ENCODE measurements at regions not wholly inside any gene's neighbourhood (a gene's known extent, or its start where the extent isn't known, plus 50 kb on each side); places are given as distances from the start of the nearest gene placed in this dataset.

DNA sequence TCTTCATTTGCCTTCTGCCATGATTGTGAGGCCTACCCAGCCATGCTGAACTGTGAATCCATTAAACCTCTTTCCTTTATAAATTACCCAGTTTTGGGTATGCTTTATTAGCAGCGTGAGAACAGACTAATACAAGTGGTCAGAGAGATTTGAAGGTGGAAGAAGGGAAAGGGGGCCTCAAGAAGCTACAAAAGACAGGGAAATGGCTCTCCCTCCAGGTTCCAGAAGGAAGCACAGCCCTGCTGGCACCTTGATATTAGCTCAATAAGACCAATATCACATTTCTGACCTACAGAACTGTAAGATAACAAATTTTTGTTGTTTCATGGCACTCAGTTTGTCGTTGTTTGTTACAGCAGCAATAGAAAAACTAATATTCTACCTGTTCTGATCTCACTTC, 536.5 kb upstream of the MARCKS start:
- no peak for DNase-seq

DNA sequence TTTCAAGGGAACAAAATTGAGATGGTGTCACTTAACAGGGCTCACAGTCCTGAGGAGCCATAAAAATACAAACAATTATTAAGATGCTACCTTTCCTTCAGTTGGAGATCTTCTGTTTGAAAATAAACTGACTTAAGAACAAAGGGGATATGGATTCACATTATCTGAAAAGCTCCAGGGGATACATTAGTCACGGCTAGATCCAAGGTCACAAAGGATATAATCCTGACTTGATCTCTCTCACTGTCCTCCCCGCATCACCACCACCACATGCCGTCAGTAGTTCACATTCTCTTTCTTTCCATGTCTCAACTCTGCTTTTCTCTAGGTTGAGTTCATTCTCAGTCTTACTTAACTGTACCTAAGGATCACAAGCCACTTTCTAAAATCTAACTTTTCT, 530.4 kb upstream of the MARCKS start:
- DNase-seq, result no peak

DNA sequence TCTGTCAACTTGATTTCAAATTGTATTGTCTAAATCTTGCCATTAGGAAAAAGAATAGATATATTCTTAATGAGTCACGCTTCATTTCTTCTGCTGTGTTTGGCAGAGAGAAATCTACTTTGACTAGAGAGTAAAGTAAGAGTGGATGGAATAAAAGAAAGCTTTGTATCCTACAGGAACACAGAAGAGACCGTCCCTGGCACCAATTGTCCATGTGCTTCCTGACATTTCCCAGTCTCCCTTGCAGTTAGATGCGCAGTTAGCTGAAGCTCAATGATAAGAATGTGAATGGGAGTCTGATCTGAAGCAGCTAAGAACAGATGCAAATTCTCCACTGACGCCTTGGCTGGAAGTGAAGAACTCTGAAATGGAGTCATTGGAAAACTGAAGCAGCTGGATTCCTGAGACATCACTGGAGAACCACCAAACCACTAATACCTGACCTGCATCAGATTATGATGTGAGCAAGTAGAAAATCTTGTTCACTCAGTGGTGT, 528.2 kb upstream of the MARCKS start:
- DNase-seq, result no peak

DNA sequence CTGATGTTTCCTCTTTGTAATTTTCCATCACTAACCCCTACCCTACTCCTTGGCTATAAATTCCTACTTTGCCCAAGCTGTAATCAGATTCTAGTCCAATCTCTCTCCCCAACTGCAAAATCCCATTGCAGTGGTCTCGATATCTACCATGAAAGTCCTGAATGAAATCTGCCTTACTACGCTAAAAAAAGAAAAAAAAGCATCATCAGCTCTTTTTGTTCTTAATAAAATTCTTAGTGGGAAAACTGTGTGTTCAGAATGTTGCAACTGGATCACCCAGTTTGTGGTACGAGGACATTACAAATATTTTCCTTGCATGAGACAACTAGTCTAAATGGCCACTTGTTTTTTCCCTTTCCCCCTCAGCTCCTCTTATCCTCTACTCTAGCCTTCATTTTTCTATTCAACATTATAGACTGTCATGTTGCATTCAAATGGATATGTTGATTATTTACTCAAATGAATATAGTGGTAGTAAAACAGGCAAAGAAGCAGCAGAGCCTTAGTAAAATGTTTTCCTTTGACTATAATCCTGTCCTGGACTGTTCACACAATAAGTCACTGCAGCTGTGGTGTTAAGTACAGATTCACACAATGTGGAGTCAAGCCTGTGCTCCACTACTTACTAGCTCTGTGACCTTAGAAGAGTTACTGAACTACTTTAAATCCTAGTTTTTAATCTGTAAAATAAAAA, 527.1 kb upstream of the MARCKS start:
- no peak for DNase-seq

DNA sequence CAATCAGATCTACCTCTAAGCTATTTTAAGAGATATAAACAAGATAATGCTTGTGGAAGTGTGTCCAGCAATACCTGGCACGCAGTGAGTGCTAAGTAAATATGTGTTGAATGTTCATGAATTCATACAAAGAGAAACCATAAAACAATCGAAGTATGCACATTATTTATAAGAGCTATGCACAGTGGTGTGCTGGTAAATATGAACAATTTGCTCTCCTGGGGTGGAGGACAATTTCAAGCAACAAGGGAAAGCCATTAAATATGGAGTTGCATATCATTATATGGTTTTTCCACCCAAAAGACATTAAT, 526.6 kb upstream of the MARCKS start:
- DNase-seq, result no peak

DNA sequence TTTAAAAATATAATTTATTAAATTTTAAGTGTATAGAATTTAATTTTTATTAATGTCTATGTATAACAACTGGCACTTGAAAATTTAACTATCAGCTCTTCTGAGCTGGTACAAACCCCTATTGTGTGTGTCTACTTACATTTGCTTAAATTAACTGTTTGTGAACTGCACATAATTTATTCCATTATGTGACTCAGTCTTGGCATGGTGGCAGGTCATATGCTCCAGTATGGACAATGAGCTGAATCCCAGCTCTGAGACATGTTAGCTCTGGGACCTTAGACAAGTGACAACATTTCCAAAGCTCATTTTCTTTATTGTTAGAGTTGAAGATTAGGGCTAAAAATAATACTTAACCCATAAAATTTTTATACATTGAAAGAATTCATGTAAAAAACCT, 526.1 kb upstream of the MARCKS start:
- no peak for DNase-seq

DNA sequence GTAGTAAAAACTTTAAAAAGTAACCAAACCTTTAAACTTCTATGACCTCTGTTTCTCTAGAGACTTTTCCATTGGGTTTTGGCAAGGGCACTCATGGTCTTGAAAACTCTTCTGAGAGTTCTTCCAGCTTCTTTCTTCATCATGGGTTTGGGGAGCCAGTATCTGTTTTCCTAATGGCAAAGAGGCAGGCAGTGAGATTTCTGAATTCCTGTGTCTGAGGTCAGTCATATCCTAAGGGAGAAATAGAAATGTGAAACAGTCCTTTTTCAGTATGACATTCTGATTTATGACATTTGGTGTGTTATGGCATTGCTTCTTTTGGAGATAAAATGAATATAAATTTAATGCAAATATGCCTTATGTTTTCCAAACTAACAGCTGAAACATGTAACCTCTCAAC, 518.5 kb upstream of the MARCKS start:
- DNase-seq, result no peak

DNA sequence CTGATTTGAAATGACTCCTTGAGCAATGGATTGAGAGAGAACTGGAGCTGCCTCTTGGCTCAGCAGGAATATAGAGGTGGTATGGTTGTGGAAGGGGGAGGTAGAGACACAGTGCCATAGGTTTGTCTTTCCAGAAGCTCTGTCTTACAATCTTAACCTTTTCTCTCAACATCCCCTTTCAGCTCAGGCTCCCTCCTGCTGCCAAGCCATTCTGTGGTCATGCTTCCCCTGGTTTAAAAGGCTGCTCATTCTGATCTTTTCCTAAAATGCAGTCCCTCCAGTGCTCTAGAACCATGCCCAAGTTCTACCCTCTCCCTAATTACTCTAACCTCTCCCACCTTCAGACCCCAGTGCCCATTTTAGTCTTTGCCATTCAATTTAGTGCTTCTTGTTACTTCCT, 517.9 kb upstream of the MARCKS start:
- no peak for DNase-seq

DNA sequence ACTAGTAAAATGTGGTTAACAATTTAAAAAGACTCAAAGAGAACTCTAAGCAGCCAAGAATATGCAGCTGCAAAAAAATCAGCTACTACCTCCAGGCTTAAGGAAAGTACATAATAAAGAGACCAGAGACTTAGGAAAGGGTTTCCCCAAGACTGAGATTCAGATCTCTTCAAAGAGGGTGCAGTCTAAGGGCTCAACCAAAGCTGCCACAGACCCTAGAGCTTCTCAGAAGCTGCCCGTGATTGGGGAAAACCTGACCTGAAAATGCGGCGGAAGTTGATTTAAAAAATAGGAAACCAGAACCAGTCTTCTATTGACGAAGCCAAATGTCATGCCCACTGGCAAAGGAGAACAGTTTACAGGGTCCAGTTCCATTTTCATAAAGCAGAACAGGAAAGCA, 516.8 kb upstream of the MARCKS start:
- DNase-seq, result no peak

DNA sequence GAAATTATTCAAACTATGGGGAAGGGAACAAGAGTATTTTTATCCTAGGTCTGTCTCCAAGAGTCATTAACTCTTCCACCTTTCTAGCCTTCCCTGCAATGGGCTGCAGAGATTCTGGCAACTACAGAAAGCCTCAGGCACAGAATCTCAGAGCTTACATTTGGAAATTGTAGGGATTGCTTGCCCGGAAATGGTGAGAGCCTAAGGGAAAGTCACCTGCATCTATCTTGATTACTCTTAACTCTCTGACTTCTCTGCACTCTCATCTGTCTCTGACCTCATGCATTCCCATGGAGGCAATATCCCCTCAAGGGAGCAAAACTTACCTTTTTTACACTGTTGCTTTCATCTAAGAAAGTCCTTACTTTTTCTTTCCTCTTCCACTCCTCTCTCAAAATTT, 513.2 kb upstream of the MARCKS start:
- DNase-seq, result no peak

DNA sequence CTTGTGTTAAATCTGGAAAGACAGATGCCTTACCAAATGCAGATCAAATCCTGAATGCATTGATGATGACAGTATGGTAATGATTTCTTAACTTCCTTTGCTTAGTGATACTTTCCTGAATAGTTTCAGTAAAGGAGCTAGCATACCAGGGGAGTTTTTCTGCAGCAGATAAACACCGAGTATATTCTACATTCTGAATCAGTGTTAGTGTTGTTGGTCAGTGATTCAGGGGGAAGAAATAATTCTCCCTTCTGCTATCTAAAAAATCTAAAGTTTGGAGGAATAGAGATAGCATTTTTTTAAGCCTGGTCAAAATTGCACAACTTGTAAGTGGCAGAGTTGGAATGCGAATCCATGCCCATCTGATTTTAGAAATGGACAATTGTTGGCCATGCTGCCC, 512.2 kb upstream of the MARCKS start:
- no peak for DNase-seq

DNA sequence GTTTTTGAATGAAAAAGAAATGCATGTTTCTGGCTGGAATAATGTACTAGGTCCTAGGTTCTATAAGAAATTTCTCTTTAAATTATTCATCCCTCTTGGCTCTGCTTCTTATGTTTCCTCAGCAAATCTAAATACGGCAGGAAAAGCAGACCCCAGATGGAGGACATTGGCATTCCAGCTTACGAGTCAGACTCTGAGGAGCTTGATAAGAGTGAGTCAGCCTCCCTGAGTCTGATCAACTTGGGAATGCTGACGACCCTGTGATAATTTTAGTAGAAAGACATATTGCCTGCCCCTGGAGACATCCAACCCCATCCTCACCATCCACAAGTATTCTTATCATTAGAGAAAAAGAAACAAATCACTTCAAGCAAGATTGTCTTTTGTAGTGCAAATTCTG, 509.7 kb upstream of the MARCKS start:
- no peak for DNase-seq

DNA sequence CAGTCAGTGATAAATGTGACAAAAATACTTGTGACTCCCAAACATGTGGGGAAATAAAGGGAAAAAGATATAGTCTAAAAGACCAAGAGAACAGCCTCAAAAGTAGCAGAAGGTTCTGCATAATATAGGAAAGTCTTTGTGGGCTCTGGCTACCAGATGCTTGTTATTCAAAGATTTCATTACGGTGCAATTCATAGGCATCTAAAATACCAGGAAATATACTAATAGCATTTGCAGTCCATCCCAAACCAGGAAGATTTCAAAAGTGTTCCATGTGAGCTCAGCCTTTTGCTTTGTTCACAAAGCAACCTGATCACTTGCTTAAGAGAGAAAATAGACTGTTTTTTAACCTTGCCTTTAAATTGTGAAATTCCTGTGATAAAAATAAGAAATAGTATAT, 506.7 kb upstream of the MARCKS start:
- DNase-seq, result peak; percentile 23

DNA sequence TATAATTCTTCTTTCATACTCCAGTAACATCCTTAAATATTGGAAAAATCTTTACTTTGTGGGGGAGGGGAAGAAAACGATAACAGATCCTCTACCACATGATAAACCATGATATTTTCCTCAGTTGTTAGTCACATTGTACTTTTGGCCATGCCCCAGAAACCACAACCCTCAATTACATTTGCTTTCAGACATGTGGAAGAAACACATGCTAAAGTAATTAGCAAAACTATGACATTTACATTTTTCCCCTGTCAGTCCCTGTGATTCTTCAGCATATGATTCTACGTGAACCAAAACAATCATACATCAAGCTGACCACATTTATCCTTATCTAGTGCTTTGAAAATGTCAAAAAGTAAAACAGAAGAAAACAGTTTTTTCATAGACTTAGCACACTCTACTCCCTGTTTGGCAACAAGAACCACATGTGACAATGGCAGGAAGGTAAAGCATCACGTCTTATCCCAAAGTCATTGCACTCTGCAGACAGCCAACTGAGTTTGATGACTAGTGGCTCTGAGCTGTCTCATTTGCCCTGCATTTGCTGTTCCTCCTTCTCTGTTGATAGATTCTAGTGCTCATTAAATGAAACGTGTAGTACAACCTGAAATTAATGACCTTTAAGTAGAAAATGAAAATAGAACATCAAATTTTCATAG, 505.8 kb upstream of the MARCKS start:
- DNase-seq, result peak; percentile 26

DNA sequence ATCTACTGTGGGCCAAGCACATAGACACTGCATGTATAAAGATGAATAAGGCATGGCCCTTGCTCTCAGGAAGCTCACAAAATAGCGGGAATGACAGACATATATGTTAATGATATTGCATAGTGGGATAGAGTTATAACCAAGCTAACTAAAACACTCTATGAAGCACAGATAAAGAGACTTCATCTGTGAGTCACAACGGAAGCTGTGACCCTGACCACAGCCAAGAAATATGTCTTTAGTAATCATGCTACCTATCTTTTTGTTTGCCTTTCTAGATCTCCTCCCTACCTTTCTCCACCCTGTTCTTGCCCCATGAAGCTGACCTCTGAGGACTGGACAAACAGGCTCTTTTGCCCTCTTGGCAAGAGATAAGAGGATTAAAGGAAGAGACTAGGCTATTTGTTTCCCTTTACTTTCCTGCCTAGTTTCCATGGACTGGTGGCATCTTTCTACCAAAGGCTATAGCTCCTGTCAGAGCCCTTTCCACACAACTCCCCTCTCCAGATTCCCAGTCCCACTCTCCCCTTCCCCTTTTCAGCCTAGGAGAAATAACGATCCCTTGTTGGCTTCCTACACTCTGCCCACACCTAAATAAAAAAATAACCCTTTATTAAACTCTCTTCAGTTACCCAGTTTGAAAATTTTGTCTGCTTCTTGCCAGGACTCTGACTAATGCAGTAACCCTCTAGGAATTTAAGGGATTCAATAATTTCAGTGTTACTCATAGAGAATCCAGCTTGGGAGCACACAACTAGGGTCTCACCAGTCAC, 504.9 kb upstream of the MARCKS start:
- no peak for DNase-seq

DNA sequence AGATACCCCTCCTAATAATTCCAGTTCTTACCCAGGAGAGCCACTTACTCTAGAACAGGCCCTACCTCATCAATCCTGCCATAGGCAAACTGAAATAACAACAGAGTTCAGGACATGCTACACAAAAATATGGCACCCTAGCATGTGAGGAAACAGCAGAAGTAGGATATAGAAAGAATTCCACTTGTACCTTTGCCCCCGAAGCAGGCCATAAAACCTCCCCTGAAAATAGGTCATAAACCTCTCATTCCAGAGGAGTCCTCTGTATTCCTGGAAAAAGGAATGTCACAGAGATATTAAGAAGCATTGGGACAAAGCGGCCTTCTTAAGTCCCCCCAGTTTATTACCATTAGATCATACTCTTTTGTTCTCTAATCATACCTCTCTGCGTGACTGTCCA, 504.3 kb upstream of the MARCKS start:
- no peak for DNase-seq

DNA sequence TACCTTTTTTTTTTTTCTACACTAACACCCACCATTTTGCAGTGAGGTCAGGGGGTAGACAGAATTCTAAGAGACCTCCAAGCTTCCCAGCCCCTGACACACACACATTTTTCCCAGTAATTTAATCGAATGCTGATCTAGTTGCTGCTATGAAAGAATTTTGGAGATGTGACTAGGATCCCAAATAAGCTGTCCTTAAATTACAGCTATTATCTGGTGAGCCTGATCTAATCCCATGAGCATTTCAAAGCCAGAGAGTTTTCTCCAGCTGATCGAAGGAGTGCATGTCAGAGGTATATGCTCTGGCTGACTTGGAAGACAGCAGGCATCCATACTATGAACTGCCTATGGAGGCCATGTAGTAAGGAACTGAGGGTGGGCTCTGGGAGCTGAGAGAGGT, 503.8 kb upstream of the MARCKS start:
- no peak for DNase-seq

DNA sequence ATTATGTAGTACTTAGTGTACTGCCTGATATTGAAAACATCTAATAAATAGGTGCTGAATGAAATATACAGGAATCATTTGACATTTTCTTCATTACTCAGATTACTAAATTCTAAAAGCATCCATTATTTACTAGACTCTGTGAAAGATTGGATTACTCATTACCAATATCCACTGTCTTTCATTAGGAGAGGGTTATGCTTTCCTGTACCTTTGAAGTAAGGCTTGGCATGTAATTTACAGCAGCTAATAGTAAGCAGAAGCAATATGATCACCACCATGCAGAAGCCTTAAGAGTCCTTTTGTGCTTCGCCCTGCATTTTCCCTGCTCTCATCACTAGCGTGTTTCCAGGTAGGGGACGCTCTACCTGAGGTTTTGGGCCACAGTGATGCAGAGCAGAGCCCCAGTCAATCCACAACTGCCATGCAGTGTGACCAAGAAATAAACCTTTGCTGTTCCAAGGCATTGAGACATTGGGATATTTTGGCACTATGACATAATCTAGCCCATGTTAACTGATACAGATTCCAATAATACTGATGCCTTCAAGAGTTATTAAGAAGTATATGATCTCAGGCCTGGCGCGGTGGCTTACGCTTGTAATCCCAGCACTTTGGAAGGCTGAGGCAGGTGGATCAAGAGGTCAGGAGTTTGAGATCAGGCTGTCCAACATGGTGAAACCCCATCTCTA, 502.8 kb upstream of the MARCKS start:
- DNase-seq, result no peak

DNA sequence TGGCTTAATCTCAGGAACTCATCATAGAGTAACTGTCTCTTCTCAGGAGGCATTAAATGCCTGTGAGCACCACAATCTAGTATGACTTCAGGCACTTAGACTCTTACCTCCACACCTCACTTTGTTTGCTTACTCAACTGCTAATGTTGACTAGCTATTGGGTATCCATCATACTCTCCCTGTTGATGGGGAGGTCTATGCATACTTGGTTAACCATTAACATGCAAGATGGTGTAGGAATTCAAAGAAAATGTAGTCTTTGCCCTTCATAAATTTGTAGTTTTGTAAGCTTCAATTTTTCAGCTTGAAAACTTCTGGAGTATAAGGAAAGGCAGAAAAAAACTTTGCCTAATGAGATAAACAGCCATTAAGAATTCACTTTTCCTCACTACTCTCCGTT, 501.0 kb upstream of the MARCKS start:
- DNase-seq, result no peak

DNA sequence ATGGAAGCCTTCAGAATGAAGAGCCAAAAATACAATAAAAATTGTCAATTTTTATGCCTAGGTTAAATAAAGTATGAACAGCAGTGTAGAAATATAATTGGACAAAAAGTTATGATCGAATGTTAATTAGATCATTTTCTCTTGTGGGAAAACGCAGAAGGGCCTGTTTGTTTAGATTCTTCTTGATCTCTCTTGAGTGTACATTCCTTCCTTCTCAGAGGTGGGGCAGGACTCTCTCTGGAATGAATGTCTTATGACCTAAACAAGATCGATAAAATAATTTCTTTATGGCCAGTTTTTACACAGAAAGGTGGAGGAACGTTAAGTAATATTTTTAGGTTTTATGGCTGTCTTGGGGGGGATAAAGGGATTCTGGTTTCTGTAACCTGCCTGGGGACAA, 500.1 kb upstream of the MARCKS start:
- no peak for DNase-seq

DNA sequence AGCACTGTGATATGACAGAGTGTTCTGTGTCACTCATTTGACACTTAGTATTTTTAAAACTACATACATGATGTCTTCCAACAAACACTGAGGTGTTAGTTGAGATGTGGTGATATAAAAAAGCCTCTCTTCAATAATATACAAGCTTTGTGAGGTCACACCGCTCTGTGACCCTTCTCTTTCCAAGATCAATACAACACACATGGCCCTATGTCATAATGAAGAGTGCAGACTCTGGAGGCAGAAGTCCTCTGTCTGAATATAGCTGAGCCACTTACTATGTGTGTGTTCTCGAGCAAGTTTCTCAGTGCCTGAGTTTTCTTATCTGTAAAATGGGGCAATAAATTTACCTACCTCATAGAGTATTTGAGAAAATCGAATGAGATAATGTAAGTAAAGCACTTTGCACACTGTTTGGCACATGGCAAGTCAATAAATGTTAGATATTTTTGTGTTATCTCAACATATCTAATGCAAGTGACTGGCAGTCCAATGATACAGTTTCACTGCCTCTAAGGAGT, 499.0 kb upstream of the MARCKS start:
- no peak for DNase-seq

DNA sequence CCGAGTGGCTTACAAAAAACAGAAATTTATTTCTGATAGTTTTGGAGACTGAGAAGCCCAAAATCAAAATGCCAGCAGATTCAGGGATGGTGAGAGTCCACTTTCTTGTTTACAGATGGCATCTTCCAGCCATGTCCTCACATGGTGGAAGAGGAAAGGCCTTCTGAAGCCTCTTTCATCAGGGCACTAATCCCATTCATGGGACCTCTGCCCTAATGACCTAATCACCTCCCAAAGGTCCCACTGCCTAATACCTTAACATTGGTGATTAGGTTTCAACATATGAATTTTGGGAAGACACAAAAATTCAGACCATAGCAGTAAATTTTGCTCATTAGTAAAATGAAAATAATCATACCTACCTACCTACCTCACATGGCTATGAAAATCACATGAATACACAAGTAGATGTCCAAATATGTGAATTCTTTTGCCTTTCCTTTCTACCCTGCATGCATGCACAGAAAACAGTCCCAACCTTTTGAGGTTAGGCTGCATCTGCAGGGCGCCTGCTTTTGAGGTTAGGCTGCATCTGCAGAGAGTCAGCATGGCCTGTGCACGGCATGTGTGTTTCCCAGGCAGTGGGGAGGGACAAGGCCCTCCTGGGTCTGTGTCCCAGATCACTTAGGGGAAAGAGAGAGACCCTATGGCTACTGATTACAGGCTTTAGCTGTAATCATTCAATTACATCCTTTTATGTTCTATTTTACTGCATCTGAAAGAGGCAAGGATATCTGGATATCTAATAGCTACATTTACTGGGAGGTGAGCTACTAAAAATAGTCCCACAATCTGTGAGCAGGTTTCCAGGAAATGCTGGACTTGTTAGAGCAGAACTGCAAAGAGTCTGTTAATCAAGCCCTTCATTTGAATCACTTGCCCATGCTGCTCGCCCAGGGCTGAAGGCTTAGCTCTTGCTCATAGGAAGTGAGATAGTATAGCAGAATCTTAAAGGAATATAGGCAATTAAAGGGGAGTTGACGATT, 497.7 kb upstream of the MARCKS start:
- DNase-seq, result no peak

All from hindlimb muscle (tissue), 1 donor.